K562 (cell line): ENCODE measurements at regions not wholly inside any gene's neighbourhood (a gene's known extent, or its start where the extent isn't known, plus 50 kb on each side); places are given as distances from the start of the nearest gene placed in this dataset.

Experiments
- ATAC-seq: fragments of 200-7000 bp; cut with Tn5 transposase; 3 replicates; pipeline ENCODE4 v1.9.1; 2020; ENCODE audit warnings: moderate library complexity
- BruUV-seq: library from RNA; stranded (reverse); fragments of 400-500 nt; replicated peaks from 2 replicates; lab custom pipeline; 2021; lab: Mats Ljungman, UMichigan
- CTCF ChIA-PET: fragments of 300-600 bp; formaldehyde crosslinking; extraction: SDS; loops from one replicate; lab custom pipeline; 2021; ENCODE audit warnings: low intra/inter-chr PET ratio; lab: Yijun Ruan, JAX
- POLR2A ChIA-PET: fragments of 300-600, 350-650 bp; sonication (Branson Sonifier 250); formaldehyde crosslinking; extraction: SDS; loops from one replicate; lab custom pipeline; 2021; ENCODE audit warnings: antibody characterized with exemption, inconsistent platforms; lab: Yijun Ruan, JAX
- DNase-seq, 4 experiments: peaks; one replicate each; pipeline versions ENCODE4 v3.0.0 to v3.0.0-alpha.2; 2011 to 2018; ENCODE audit warnings: low spot score in 3 of 4, mixed read lengths in 3 of 4; ENCODE audit errors: extremely low read depth in 1 of 4
- FAIRE-seq: peaks from 2 replicates; lab custom pipeline; 2011; peaks lifted over from hg19 to GRCh38; lab: Jason Lieb, UNC
- H2AFZ ChIP-seq: 2 replicates; pipeline ENCODE4 v1.6.0; 2011; ENCODE audit warnings: low read depth, low read length, control low read depth, inconsistent platforms
- H3K27ac ChIP-seq: fragments of 200-600 bp; 3 replicates; pipeline ENCODE4 v1.8.0; 2011; ENCODE audit warnings: low read depth, mild to moderate bottlenecking, control low read depth, inconsistent platforms, low read length, moderate library complexity, mixed read lengths; ENCODE audit errors: extremely low read depth
- H3K27me3 ChIP-seq, 2 experiments: fragments of 300-600 bp in 1 of 2; 2 replicates in 1 of 2; 3 replicates in 1 of 2; pipeline versions ENCODE4 v1.6.0 to v1.8.0; 2011; ENCODE audit warnings: inconsistent platforms in 2 of 2, low read length in 2 of 2, mild to moderate bottlenecking in 1 of 2, mixed read lengths in 1 of 2, moderate library complexity in 1 of 2; ENCODE audit not compliant: control insufficient read depth in 2 of 2, insufficient read depth in 2 of 2
- H3K36me3 ChIP-seq: fragments of 300-600 bp; 3 replicates; pipeline ENCODE4 v1.8.0; 2011; ENCODE audit warnings: mild to moderate bottlenecking, low read length, inconsistent platforms; ENCODE audit not compliant: control insufficient read depth, insufficient read depth
- H3K4me1 ChIP-seq, 2 experiments: fragments of 200-600 bp in 1 of 2; replicated peaks in 1 of 2; 2 replicates in 1 of 2; 3 replicates in 1 of 2; pipeline versions ENCODE4 v1.5.1 to v1.8.0; 2011; ENCODE audit warnings: inconsistent platforms in 2 of 2, low read length in 2 of 2, mild to moderate bottlenecking in 1 of 2, mixed read lengths in 1 of 2, moderate library complexity in 1 of 2; ENCODE audit not compliant: control insufficient read depth in 2 of 2, insufficient read depth in 2 of 2
- H3K4me2 ChIP-seq: 2 replicates; pipeline ENCODE4 v1.6.1; 2011; ENCODE audit warnings: low read length, control low read depth, inconsistent platforms, mixed read lengths; ENCODE audit not compliant: insufficient read depth
- H3K4me3 ChIP-seq: fragments of 200-600 bp; sonication (generic), shearing (Covaris generic); 2 replicates; pipeline ENCODE4 v1.5.1; 2016; ENCODE audit warnings: control low read depth, inconsistent platforms
- H3K79me2 ChIP-seq: fragments of 200-600 bp; 3 replicates; pipeline ENCODE4 v1.8.0; 2011; ENCODE audit warnings: low read length, inconsistent platforms; ENCODE audit not compliant: control insufficient read depth, insufficient read depth
- H3K9ac ChIP-seq, 2 experiments: 2 replicates each; pipeline versions ENCODE4 v1.6.0 to v1.6.1; 2011; ENCODE audit warnings: low read depth in 2 of 2, low read length in 2 of 2, control low read depth in 1 of 2, inconsistent platforms in 1 of 2, mild to moderate bottlenecking in 1 of 2, mixed read lengths in 1 of 2; ENCODE audit not compliant: insufficient read depth in 1 of 2
- H3K9me1 ChIP-seq: one replicate; pipeline ENCODE4 v1.6.0; 2011; ENCODE audit warnings: inconsistent platforms, mild to moderate bottlenecking, low read length, moderate library complexity; ENCODE audit not compliant: control insufficient read depth, insufficient read depth
- H3K9me3 ChIP-seq: replicated peaks from 2 replicates; pipeline ENCODE4 v1.5.1; 2011; ENCODE audit warnings: low read depth, low read length, inconsistent platforms; ENCODE audit not compliant: control insufficient read depth, insufficient read depth
- H4K20me1 ChIP-seq: replicated peaks from 2 replicates; pipeline ENCODE4 v1.6.1; 2011; ENCODE audit warnings: low read length, inconsistent platforms, mixed read lengths; ENCODE audit not compliant: control insufficient read depth, insufficient read depth
- BRF1 ChIP-seq: IDR thresholded peaks from 3 replicates; pipeline ENCODE4 v1.6.1; 2011; ENCODE audit warnings: borderline replicate concordance, mild to moderate bottlenecking; ENCODE audit not compliant: insufficient read length; ENCODE audit errors: extremely low read depth
- CBX1 ChIP-seq: sonication (generic); IDR thresholded peaks from 2 replicates; pipeline ENCODE4 v1.6.1; 2016; ENCODE audit warnings: antibody characterized with exemption, low read depth, mild to moderate bottlenecking
- HIVEP1 ChIP-seq: fragments of 250-450 bp; sonication (Bioruptor Pico); IDR thresholded peaks from 2 replicates; pipeline ENCODE4 v1.4.0; 2020; ENCODE audit warnings: mild to moderate bottlenecking
- HSF4 ChIP-seq: fragments of 250-450 bp; sonication (Bioruptor Pico); IDR thresholded peaks from 2 replicates; pipeline ENCODE4 v2.1.2; 2022; ENCODE audit warnings: mild to moderate bottlenecking, moderate library complexity, borderline replicate concordance
- IFI16 ChIP-seq: fragments of 250-450 bp; sonication (Bioruptor Pico); IDR thresholded peaks from 2 replicates; pipeline ENCODE4 v2.1.2; 2022; ENCODE audit warnings: mild to moderate bottlenecking, inconsistent platforms
- KLF10 ChIP-seq: fragments of 250-450 bp; sonication (Bioruptor Pico); IDR thresholded peaks from 2 replicates; pipeline ENCODE4 v1.6.1; 2021; ENCODE audit warnings: matching md5 sums
- MTF1 ChIP-seq: fragments of 250-450 bp; sonication (Bioruptor Pico); IDR thresholded peaks from 2 replicates; pipeline ENCODE4 v1.9.0; 2021; ENCODE audit warnings: moderate library complexity, mild to moderate bottlenecking, inconsistent platforms, borderline replicate concordance
- NFIX ChIP-seq: fragments of 250-450 bp; sonication (Bioruptor Pico); IDR thresholded peaks from 2 replicates; pipeline ENCODE4 v1.4.0; 2020; ENCODE audit warnings: low read depth, mild to moderate bottlenecking, moderate library complexity
- PTBP1 ChIP-seq: fragments of 200-400 bp; formaldehyde crosslinking; IDR thresholded peaks from 2 replicates; pipeline ENCODE4 v1.6.1; 2017; ENCODE audit warnings: low read depth, low read length
- SIN3A ChIP-seq, 2 experiments: fragments of 150-350 bp in 1 of 2; IDR thresholded peaks; 2 replicates each; pipeline ENCODE4 v1.6.1; 2011 to 2016; ENCODE audit warnings: borderline replicate concordance in 2 of 2, low read depth in 2 of 2, low read length in 2 of 2, mild to moderate bottlenecking in 2 of 2, moderate library complexity in 2 of 2; ENCODE audit not compliant: control insufficient read depth in 1 of 2
- ZNF324 ChIP-seq: fragments of 250-450 bp; sonication (Bioruptor Pico); IDR thresholded peaks from 2 replicates; pipeline ENCODE4 v1.4.0; 2020; ENCODE audit warnings: mild to moderate bottlenecking
- ZNF77 ChIP-seq: fragments of 250-450 bp; sonication (Bioruptor Pico); IDR thresholded peaks from 2 replicates; pipeline ENCODE4 v1.5.0; 2020
- WGBS: fragments of 100-300 bp; shearing (Covaris generic); methylation state at CpG from one replicate; pipeline ENCODE4 v1.1.6; 2016; ENCODE audit warnings: low coverage, mixed read lengths; ENCODE audit not compliant: insufficient coverage; ENCODE audit errors: missing lambda C conversion rate; 5-methylcytosine and 5-hydroxymethylcytosine counted together
- in situ Hi-C: fragments of 300-500 bp; cut with MboI; formaldehyde crosslinking; loops from 4 replicates; pipeline ENCODE4 v1.15.0; 2018; ENCODE audit warnings: inconsistent platforms, mixed read lengths
- intact Hi-C: fragments of 100-400 bp; cut with micrococcal nuclease; formaldehyde crosslinking; loops from 2 replicates; pipeline ENCODE4 v1.14.2; 2022
- TF ChIP-seq, protein P1 (sequence below): fragments of 450-650 bp; formaldehyde crosslinking; IDR thresholded peaks from 2 replicates; pipeline ENCODE4 v1.4.0; 2020; ENCODE audit warnings: mild to moderate bottlenecking, mixed read lengths
- TF ChIP-seq, protein P2 (sequence below): IDR thresholded peaks from 2 replicates; pipeline ENCODE4 v1.6.1; 2014; ENCODE audit warnings: antibody characterized with exemption
- TF ChIP-seq, protein P3 (sequence below): fragments of 450-650 bp; conservative IDR thresholded peaks from 2 replicates; pipeline ENCODE4 v1.6.1; 2016; ENCODE audit warnings: missing genetic modification characterization, low read depth, mild to moderate bottlenecking, control low read depth, missing compliant biosample characterization

DNA sequence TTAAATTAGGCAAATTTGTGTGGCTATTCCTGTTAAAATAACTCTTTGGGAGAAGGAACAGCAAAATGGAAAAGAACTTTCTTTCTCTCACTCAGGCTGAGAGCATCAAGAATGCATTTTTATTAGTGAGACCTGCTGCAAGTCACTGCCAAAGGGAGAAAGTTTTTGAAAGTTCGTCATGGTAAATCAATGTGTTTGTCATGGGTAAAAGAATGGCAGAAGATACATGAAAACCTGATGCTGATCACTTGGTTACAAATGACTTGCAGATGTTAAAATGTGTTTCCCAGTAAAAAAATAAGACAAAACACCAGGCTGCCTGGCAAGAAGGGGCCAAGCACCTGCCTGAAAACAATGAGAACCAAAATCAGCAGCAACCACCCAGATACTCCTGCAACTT, 484.7 kb upstream of the NRP1 start:
- Histone ChIP-seq H3K27me3 (no peaks in the 10 kb centered on the region), H3K4me1 (no peaks in the 10 kb centered on the region), H3K79me2 (no peaks in the 10 kb centered on the region), H3K9me3 (no peaks in the 10 kb centered on the region), H4K20me1 (no peaks in the 10 kb centered on the region), H3K9ac (no peak overlapping the region), H3K4me2 (no peak overlapping the region), H3K27ac (no peak overlapping the region), H3K36me3 (no peaks in the 10 kb centered on the region), H2AFZ (no peak overlapping the region), H3K9me1 (no peaks in the 10 kb centered on the region), H3K4me3 (no peak overlapping the region)
- ChIA-PET POLR2A (no interaction called here), CTCF (no interaction called here)
- FAIRE-seq (no peak), ATAC-seq (no peak), DNase-seq (no peak)
- TF ChIP-seq BRF1 (no peak), HIVEP1 (CRISPR knock-in tag) (no peak), CBX1 (no peak), MTF1 (CRISPR knock-in tag) (no peak), ZNF77 (CRISPR knock-in tag) (no peak), IFI16 (CRISPR knock-in tag) (no peak), HSF4 (CRISPR knock-in tag) (no peak), ZNF324 (CRISPR knock-in tag) (no peak), PTBP1 (no peak), KLF10 (no peak), NFIX (CRISPR knock-in tag) (no peak), SIN3A (IDR thresholded peaks at IDR 0.05; ENCODE audit: borderline replicate concordance in 2 of 2, control insufficient read depth in 1 of 2, low read depth in 2 of 2, low read length in 2 of 2) (no peak)
- TF ChIP-seq, protein P1, sequence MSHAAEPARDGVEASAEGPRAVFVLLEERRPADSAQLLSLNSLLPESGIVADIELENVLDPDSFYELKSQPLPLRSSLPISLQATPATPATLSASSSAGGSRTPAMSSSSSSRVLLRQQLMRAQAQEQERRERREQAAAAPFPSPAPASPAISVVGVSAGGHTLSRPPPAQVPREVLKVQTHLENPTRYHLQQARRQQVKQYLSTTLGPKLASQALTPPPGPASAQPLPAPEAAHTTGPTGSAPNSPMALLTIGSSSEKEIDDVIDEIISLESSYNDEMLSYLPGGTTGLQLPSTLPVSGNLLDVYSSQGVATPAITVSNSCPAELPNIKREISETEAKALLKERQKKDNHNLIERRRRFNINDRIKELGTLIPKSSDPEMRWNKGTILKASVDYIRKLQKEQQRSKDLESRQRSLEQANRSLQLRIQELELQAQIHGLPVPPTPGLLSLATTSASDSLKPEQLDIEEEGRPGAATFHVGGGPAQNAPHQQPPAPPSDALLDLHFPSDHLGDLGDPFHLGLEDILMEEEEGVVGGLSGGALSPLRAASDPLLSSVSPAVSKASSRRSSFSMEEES (CRISPR knock-in tag) = no peak
- TF ChIP-seq, protein P2, sequence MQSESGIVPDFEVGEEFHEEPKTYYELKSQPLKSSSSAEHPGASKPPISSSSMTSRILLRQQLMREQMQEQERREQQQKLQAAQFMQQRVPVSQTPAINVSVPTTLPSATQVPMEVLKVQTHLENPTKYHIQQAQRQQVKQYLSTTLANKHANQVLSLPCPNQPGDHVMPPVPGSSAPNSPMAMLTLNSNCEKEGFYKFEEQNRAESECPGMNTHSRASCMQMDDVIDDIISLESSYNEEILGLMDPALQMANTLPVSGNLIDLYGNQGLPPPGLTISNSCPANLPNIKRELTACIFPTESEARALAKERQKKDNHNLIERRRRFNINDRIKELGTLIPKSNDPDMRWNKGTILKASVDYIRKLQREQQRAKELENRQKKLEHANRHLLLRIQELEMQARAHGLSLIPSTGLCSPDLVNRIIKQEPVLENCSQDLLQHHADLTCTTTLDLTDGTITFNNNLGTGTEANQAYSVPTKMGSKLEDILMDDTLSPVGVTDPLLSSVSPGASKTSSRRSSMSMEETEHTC = no peak
- TF ChIP-seq, protein P3, sequence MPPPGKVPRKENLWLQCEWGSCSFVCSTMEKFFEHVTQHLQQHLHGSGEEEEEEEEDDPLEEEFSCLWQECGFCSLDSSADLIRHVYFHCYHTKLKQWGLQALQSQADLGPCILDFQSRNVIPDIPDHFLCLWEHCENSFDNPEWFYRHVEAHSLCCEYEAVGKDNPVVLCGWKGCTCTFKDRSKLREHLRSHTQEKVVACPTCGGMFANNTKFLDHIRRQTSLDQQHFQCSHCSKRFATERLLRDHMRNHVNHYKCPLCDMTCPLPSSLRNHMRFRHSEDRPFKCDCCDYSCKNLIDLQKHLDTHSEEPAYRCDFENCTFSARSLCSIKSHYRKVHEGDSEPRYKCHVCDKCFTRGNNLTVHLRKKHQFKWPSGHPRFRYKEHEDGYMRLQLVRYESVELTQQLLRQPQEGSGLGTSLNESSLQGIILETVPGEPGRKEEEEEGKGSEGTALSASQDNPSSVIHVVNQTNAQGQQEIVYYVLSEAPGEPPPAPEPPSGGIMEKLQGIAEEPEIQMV (tag) = no peak
- intact Hi-C loops (no loop called here), in situ Hi-C loops (no loop called here)
- BruUV-seq = no TSS peak
- WGBS = 0% methylated on average over 1 of the region's 1 CpG
